Skeletal muscle tissue (tissue), 3 donors: ENCODE measurements at regions not wholly inside any gene's neighbourhood (a gene's known extent, or its start where the extent isn't known, plus 50 kb on each side); places are given as distances from the start of the nearest gene placed in this dataset.

Experiments
- H3K27ac ChIP-seq: one replicate; pipeline ENCODE4 v1.7.0; 2013; ENCODE audit warnings: mild to moderate bottlenecking, low read depth, low read length, inconsistent platforms
- H3K27me3 ChIP-seq, 3 donors: one replicate each; pipeline ENCODE4 v1.7.0; 2013; ENCODE audit warnings: low read length in 3 of 3; ENCODE audit not compliant: control insufficient read depth in 3 of 3, insufficient read depth in 3 of 3
- H3K36me3 ChIP-seq, 3 donors: one replicate each; pipeline ENCODE4 v1.7.0; 2013; ENCODE audit warnings: low read length in 3 of 3; ENCODE audit not compliant: control insufficient read depth in 3 of 3, insufficient read depth in 3 of 3
- H3K4me1 ChIP-seq, 3 donors: one replicate each; pipeline ENCODE4 v1.7.0; 2013; ENCODE audit warnings: low read length in 3 of 3, mild to moderate bottlenecking in 3 of 3; ENCODE audit not compliant: control insufficient read depth in 3 of 3, insufficient read depth in 3 of 3
- H3K4me3 ChIP-seq, 3 donors: one replicate each; pipeline ENCODE4 v1.7.0; 2013; ENCODE audit warnings: low read length in 3 of 3
- H3K9ac ChIP-seq, 3 donors: one replicate each; pipeline ENCODE4 v1.7.0; 2013; ENCODE audit warnings: low read length in 3 of 3, mild to moderate bottlenecking in 3 of 3, moderate library complexity in 2 of 3, low read depth in 1 of 3
- H3K9me3 ChIP-seq, 3 donors: one replicate each; pipeline ENCODE4 v1.7.0; 2013; ENCODE audit warnings: low read length in 3 of 3; ENCODE audit not compliant: control insufficient read depth in 3 of 3
- donor health status: Osteomylitis.

DNA sequence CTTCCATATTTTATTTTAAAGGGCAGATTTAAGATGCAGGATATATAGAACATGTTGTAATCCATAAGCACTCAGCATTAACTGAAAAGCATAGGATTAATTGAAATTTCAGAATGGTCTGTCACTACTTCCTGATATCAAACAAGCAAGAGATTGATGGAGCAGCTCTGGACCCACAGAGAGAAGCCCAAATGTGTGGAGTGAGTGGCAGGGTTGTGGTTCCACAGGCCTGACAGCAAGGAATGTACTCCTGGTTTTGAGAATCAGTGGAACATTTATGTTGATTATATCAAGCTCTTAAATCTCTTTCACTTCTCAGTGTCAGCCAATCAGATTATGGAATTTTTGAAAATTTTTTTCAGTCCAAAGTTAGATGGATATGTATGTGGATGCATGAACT lies 267.6 kb upstream of the PRICKLE1 start:
- Histone ChIP-seq H3K9ac (no peak overlapping the region), H3K36me3 (no peaks in the 10 kb centered on the region), H3K27ac (no peak overlapping the region), H3K4me1 (no peaks in the 10 kb centered on the region), H3K27me3 (no peaks in the 10 kb centered on the region), H3K9me3 (no peaks in the 10 kb centered on the region), H3K4me3 (no peak overlapping the region)

DNA sequence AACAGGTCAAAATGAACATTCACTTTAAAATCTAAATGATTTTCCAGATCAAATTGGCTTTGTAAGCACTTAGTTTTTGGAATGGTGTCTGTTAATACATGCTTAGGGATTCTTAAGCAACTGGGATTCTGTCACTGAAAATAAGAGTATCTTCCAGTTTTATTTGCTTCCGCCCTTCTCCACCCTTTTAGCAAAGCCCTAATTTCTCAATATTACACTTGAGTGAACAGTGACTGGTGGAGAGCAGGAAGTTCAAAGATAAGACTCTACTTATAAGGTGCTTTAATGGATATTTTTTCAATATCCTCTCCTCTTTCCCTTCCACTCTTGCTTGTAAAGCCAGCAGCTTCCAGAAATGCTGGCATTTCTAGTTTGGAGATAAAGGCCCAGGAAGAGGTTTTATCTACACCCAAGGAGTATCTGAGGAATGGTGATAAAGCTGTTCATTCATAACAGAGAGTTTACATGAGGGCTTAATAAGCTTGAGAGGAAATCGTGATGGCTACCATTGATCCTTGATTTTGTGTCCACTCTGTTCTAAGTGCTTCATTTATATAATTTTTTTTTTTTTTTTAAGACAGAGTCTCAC lies 265.9 kb upstream of the PRICKLE1 start:
- Histone ChIP-seq H3K4me1 (no peaks in the 10 kb centered on the region), H3K27ac (no peak overlapping the region), H3K36me3 (no peaks in the 10 kb centered on the region)

DNA sequence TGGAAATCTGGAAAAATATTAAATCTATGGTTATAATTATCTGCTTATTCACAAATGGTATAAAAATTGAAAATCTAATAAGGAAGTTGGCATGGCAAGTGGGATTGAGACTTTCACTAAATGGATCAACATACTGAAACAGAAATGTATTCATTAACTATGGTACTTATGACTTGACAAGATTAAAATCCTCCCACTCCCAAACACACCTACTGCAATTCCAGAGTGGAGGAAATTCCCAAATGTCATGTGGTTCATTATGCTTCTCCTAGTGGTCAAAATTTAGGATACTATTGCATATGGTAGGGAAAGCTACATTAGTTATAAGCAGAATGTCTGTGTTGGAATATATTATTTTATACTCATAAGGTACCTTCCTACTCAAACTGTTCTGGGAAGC lies 265.3 kb upstream of the PRICKLE1 start:
- no peak overlapping the region for H3K27ac ChIP-seq
- no peaks in the 10 kb centered on the region for H3K36me3 ChIP-seq
- H3K9me3 ChIP-seq = no peaks in the 10 kb centered on the region
- H3K9ac ChIP-seq = no peak overlapping the region
- H3K4me1 ChIP-seq = no peaks in the 10 kb centered on the region
- H3K4me3 ChIP-seq = no peak overlapping the region
- no peaks in the 10 kb centered on the region for H3K27me3 ChIP-seq

More for the DNA sequence above, 265.9 kb upstream of the PRICKLE1 start:
- Histone ChIP-seq H3K9ac (no peak overlapping the region), H3K4me3 (no peak overlapping the region), H3K9me3 (no peaks in the 10 kb centered on the region), H3K27me3 (no peaks in the 10 kb centered on the region)

DNA sequence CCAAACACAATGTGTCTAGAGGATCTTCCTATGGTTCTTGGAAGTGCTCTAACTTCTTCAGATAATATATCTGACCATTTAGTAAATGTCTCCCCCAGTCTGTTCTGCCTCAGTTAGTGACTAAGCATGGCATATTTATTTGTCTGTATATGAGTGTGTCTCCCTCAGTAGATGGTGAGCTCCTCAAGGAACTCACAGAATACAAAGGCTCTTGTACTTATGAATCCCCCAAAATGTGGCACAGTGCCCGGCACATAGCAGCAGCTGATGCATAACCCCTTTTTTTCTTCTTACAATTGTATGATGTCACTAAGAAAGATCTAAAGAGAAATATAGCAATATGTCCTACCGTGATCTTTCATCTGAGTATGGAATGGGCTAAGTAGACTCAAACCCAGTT lies 264.7 kb upstream of the PRICKLE1 start:
- no peaks in the 10 kb centered on the region for H3K27me3 ChIP-seq
- H3K4me3 ChIP-seq = no peak overlapping the region
- H3K36me3 ChIP-seq = no peaks in the 10 kb centered on the region
- no peak overlapping the region for H3K27ac ChIP-seq
- no peak overlapping the region for H3K9ac ChIP-seq
- no peaks in the 10 kb centered on the region for H3K4me1 ChIP-seq
- H3K9me3 ChIP-seq = no peaks in the 10 kb centered on the region

DNA sequence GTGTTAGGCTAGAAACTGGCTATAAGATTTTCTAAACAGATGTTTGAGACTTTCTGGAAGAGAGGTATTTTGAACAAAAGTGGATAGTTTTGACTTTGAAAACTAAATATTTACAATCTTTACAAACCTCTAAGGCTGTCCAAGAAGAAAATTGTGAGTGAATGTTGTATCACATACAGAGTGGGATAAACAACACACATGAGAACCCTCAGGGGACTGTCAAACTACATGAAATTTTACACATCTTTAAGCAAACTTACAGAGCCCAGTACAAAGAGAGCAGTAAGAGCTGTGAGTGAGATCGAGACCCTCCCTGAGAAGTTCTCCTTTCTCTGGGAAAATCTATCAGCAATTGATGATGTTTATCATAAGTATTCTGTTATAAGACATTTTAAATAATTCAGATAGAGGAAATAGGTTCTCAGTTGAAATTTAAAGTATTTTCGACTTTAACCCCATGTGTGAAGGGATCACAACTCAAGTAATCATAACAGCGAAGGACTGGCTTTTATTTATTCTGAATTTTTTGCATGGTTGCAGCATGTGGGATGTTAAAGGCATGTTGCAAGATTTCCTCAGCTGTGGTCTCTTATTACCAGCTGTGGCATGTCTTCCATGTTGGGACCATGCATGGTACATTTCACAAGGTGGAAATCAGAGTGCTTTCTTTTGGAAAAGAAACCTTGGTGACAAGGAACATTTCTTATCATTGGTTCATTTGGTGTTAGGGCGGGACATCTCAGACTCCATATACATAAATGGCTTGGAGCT lies 264.0 kb upstream of the PRICKLE1 start:
- no peaks in the 10 kb centered on the region for H3K9me3 ChIP-seq
- no peak overlapping the region for H3K27ac ChIP-seq
- no peak overlapping the region for H3K9ac ChIP-seq
- no peaks in the 10 kb centered on the region for H3K4me1 ChIP-seq
- no peaks in the 10 kb centered on the region for H3K36me3 ChIP-seq
- no peaks in the 10 kb centered on the region for H3K27me3 ChIP-seq
- no peak overlapping the region for H3K4me3 ChIP-seq

DNA sequence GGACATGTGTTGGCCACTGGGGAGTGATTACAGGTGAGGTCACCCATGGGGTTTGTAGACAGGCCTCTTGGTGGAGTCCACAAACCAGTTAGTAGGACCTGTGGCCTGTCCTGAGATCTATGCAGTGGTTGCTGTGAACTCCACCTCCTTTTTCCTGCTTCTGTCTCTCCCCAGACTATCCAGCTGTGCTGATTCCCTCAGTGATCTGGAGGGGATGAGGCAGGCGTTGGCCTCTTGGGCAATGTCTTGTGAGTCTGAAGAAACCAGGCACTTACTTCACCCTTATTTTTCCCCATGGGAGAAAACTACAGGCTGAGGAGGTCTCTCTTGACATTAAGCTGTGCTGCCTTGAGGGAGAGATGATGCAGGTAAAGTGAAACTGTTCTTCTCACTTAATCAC lies 257.2 kb upstream of the PRICKLE1 start:
- H3K4me1 ChIP-seq = no peaks in the 10 kb centered on the region
- H3K9ac ChIP-seq = no peak overlapping the region
- H3K36me3 ChIP-seq = no peaks in the 10 kb centered on the region
- H3K27ac ChIP-seq = no peak overlapping the region
- H3K9me3 ChIP-seq = no peaks in the 10 kb centered on the region
- no peak overlapping the region for H3K4me3 ChIP-seq
- H3K27me3 ChIP-seq = no peaks in the 10 kb centered on the region

DNA sequence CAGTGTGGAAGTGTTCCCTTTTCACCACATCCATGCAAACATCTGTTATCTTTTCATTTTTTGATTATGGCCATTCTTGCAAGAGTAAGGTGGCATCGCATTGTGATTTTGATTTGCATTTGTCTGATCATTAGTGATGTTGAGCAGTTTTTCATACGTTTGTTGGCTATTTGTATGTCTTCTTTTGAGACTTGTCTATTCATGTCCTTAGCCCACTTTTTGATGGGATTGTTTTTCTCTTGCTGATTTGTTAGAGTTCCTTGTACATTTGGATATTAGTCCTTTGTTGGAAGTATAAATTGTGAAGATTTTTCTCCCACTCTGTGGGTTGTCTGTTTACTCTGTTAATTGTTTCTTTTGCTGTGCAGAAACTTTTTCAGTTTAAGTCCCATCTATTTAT lies 244.5 kb upstream of the PRICKLE1 start:
- Histone ChIP-seq H3K27ac (no peak overlapping the region), H3K9ac (no peak overlapping the region), H3K4me3 (no peak overlapping the region), H3K9me3 (no peaks in the 10 kb centered on the region), H3K4me1 (no peaks in the 10 kb centered on the region), H3K36me3 (no peaks in the 10 kb centered on the region), H3K27me3 (no peaks in the 10 kb centered on the region)

DNA sequence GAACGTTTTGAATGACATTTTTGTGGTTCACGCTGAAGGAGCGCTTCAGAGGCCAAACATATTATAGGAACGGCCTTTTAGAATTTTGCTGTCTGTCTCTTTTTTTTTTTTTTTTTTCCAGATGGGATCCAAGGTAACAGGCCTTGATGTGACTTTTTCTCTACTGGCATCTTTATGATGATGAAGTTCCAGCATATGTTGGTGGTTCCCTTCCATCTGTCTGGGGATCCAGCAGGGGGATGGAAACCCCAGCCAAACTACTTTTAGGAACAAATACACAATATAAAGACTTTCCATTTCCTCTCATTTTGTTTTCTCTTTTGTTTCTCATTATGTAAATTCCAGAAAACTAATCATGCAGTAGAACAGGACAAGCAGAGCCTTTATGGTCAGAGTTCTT lies 239.3 kb upstream of the PRICKLE1 start:
- no peak overlapping the region for H3K27ac ChIP-seq
- no peak overlapping the region for H3K4me3 ChIP-seq
- H3K9ac ChIP-seq = no peak overlapping the region
- no peaks in the 10 kb centered on the region for H3K36me3 ChIP-seq
- peaks cover 0 to 2% (median 0%) of the 10 kb centered on the region in 3 donors for H3K9me3 ChIP-seq
- H3K27me3 ChIP-seq = no peaks in the 10 kb centered on the region
- no peaks in the 10 kb centered on the region for H3K4me1 ChIP-seq

DNA sequence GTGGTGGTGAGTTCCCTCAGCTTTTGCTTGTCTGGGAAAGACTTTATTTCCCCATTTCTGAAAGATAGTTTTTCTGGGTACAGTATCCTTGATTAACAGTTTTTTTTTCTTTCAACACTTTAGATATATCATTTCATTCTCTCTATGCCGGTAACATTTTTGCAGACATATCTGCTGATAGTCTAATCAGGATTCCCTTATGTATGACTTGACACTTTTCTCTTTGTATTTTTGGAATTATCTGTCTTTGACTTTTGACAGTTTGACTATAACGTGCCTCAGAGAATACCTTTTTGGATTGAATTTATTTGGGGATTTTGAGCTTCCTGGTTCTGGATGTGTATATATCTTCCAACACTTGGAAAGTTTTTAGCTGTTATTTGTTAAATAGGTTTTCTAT lies 234.8 kb upstream of the PRICKLE1 start:
- H3K4me3 ChIP-seq = no peak overlapping the region
- no peak overlapping the region for H3K9ac ChIP-seq
- no peaks in the 10 kb centered on the region for H3K36me3 ChIP-seq
- H3K4me1 ChIP-seq = no peaks in the 10 kb centered on the region
- H3K9me3 ChIP-seq = peaks cover 0 to 2% (median 0%) of the 10 kb centered on the region in 3 donors
- H3K27ac ChIP-seq = no peak overlapping the region
- H3K27me3 ChIP-seq = no peaks in the 10 kb centered on the region

DNA sequence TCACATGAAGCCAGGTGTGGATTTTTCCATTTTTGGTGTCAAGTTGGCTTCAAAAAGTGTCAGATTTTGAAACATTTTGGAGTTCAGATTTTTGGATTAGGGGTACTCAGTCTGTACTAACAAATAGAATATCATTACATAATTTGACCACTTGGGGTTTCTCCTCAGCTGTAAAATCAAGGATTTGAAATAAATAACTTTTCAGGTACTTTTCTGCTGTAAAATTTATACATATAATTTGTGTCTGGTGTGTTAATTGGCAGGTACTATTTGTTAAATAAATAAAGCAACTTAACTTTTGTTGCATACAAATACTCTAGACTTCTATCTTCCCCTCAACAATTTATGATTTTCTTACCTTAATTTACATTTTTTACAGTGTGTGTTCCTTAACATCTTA lies 234.1 kb upstream of the PRICKLE1 start:
- no peaks in the 10 kb centered on the region for H3K27me3 ChIP-seq
- H3K9ac ChIP-seq = no peak overlapping the region
- no peak overlapping the region for H3K27ac ChIP-seq
- no peaks in the 10 kb centered on the region for H3K36me3 ChIP-seq
- H3K4me3 ChIP-seq = no peak overlapping the region
- H3K4me1 ChIP-seq = no peaks in the 10 kb centered on the region
- peaks cover 0 to 2% (median 0%) of the 10 kb centered on the region in 3 donors for H3K9me3 ChIP-seq
